ENCODE measurements at regions not wholly inside any gene's neighbourhood (a gene's known extent, or its start where the extent isn't known, plus 50 kb on each side); places are given as distances from the start of the nearest gene placed in this dataset.

- no CpG with 5 or more reads among the region's 2 CpGs for WGBS (ENCODE audit: extremely low coverage, insufficient read length, low lambda C conversion rate)
- H2BK12ac ChIP-seq (ENCODE audit: insufficient read length, low read depth, low read length): no peak overlapping the region
- no peaks in the 10 kb centered on the region for H3K9me3 ChIP-seq (ENCODE audit: control insufficient read depth, low read depth, low read length)
- H3K4ac ChIP-seq (ENCODE audit: low read depth, low read length): no peak overlapping the region
- no peak overlapping the region for H3K27ac ChIP-seq (ENCODE audit: insufficient read length, low read depth, low read length)
- Mint-ChIP-seq H3K9me3 (peaks cover 3 to 4% of the 10 kb centered on the region in 2 experiments; a peak in 3 of 5 replicates), H3K4me1 (no peaks in the 10 kb centered on the region), H3K4me3 (no peak overlapping the region), H3K27ac (no peak overlapping the region), H3K27me3 (ENCODE audit: low read depth) (no peaks in the 10 kb centered on the region), H3K36me3 (ENCODE audit: insufficient read depth in 1 of 3, low read depth in 3 of 3) (peaks cover 0 to 2% (median 0%) of the 10 kb centered on the region in 3 experiments; a peak in 1 of 7 replicates)
- no peaks in the 10 kb centered on the region for H3K79me1 ChIP-seq (ENCODE audit: insufficient read depth, low read depth, low read length, poor library complexity, severe bottlenecking)
- no peaks in the 10 kb centered on the region for H3K23me2 ChIP-seq (ENCODE audit: insufficient read length, low read depth, low read length, poor library complexity, severe bottlenecking)
- H3K4me2 ChIP-seq (ENCODE audit: insufficient read depth, insufficient read length, low read length): no peak overlapping the region
- H3K56ac ChIP-seq (ENCODE audit: insufficient read length, low read depth, low read length): no peak overlapping the region
- H3K9ac ChIP-seq (ENCODE audit: extremely low read depth, insufficient read length, low read length): no peak overlapping the region
- no peaks in the 10 kb centered on the region for H3K4me1 ChIP-seq (ENCODE audit: insufficient read depth, low read length)
- no peak overlapping the region for H4K91ac ChIP-seq (ENCODE audit: insufficient read length, low read depth, low read length)
- H2BK5ac ChIP-seq (ENCODE audit: insufficient read length, low read length): no peak overlapping the region
- no peak overlapping the region for H2BK20ac ChIP-seq (ENCODE audit: low read depth, low read length, poor library complexity, severe bottlenecking)
- DNase-seq: no peak
- H3K14ac ChIP-seq (ENCODE audit: insufficient read depth, low read length): no peak overlapping the region
- no peak overlapping the region for H4K8ac ChIP-seq (replicated peaks; ENCODE audit: insufficient read length, low read depth, low read length)
- no peak overlapping the region for H3K18ac ChIP-seq (ENCODE audit: insufficient read length, low read depth, low read length)
- no peak overlapping the region for H3K23ac ChIP-seq (ENCODE audit: insufficient read length, low read depth, low read length)
- no peak overlapping the region for H2AFZ ChIP-seq (ENCODE audit: low read length)
- no peaks in the 10 kb centered on the region for H3K79me2 ChIP-seq (ENCODE audit: insufficient read depth, low read length)
- no peak overlapping the region for H4K5ac ChIP-seq (ENCODE audit: insufficient read length, low read depth, low read length)
- no peak overlapping the region for H2BK15ac ChIP-seq (ENCODE audit: low read depth, low read length)
- H2BK120ac ChIP-seq (ENCODE audit: low read depth, low read length, poor library complexity, severe bottlenecking): no peak overlapping the region
- H3T11ph ChIP-seq (ENCODE audit: low read length): no peak overlapping the region
- no peaks in the 10 kb centered on the region for H3K27me3 ChIP-seq (ENCODE audit: insufficient read depth, low read length)
- H4K20me1 ChIP-seq (ENCODE audit: control insufficient read depth, insufficient read depth, insufficient read length): no peaks in the 10 kb centered on the region
- H2AK5ac ChIP-seq (ENCODE audit: insufficient read length, low read length): no peak overlapping the region
- TF ChIP-seq, protein P1, sequence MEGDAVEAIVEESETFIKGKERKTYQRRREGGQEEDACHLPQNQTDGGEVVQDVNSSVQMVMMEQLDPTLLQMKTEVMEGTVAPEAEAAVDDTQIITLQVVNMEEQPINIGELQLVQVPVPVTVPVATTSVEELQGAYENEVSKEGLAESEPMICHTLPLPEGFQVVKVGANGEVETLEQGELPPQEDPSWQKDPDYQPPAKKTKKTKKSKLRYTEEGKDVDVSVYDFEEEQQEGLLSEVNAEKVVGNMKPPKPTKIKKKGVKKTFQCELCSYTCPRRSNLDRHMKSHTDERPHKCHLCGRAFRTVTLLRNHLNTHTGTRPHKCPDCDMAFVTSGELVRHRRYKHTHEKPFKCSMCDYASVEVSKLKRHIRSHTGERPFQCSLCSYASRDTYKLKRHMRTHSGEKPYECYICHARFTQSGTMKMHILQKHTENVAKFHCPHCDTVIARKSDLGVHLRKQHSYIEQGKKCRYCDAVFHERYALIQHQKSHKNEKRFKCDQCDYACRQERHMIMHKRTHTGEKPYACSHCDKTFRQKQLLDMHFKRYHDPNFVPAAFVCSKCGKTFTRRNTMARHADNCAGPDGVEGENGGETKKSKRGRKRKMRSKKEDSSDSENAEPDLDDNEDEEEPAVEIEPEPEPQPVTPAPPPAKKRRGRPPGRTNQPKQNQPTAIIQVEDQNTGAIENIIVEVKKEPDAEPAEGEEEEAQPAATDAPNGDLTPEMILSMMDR (conservative IDR thresholded peaks at IDR 0.05): no peak
These were observed 75.9 kb upstream of the RERGL start for GRCh38 chr12:18165889-18166288.

Measured in H9 (cell line).